GM21528 (cell line): ENCODE measurements at regions not wholly inside any gene's neighbourhood (a gene's known extent, or its start where the extent isn't known, plus 50 kb on each side); places are given as distances from the start of the nearest gene placed in this dataset.
"Not testable (repeated sequence)": the region's sequence is repeated elsewhere in the genome, so short reads cannot be mapped to it uniquely, and the experiment has no call there.

Experiments
- ATAC-seq: cut with Tn5 transposase; IDR thresholded peaks from one replicate; pipeline ENCODE4 v1.9.1; 2021; ENCODE audit warnings: mild to moderate bottlenecking, moderate library complexity; ENCODE audit not compliant: unreplicated experiment, low FRiP score

DNA sequence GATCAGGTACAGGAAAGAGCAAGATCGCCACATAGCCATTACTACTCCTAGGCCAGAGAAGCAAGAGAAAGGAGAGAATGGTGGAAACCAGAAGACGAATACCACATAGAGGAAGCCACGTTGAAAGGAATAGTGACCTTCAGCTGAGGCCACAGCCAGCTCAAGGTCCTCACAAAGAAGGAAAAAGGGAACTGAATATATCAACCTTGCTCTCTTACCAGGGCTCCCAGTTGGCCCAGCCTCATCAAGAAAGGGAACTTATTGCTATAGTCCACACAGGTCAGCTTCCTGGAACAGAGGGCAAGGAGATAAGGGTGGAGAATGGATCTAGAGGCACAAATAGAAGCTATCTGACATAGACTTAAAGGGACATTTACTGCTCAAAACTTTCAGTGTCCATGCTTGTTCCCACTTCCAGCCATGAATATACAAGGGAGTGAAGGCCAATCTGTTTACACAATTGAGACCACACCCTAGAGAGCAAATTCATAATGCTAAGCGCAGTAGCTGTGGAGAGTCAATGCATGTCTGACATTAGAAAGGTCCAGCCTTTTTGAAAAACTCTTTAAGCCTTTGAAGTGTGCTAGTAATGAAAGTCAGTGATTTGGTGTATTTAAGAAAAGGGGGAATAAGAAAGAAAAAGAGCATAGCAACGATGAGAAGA lies 120.7 kb upstream of the ZC3H11B start:
- no peak for ATAC-seq

DNA sequence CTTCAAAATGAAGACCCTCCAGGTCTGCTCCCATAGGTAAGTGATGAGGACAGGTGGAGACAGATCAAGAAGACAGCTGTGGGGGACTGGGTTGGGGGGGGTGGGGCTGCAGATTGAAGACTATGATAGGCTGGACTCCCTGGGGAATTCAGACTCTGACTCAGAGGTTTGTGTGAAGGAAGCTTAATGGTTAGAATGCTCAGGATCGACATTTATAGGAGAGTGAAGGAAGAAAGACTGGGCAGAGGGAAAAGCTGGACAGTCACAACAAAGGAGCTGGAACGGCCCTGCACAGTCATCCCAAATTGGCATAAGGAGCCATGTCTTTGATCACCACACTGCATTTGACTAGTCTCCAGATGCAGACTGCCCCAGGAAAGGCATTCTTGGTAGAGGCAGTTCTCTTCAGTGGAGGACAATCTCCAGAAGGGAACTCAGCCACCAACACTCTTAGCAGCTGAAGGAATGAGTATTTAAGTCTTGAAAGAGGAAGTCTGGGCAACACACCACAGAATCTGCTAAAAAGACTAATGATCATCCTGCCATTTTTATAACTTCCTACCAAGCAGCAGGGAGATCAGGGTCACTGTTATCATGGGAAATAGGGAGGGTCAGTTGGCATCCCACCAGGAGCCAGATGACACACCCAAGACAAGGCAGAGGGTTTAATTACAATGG lies 120.0 kb upstream of the ZC3H11B start:
- ATAC-seq: no peak

DNA sequence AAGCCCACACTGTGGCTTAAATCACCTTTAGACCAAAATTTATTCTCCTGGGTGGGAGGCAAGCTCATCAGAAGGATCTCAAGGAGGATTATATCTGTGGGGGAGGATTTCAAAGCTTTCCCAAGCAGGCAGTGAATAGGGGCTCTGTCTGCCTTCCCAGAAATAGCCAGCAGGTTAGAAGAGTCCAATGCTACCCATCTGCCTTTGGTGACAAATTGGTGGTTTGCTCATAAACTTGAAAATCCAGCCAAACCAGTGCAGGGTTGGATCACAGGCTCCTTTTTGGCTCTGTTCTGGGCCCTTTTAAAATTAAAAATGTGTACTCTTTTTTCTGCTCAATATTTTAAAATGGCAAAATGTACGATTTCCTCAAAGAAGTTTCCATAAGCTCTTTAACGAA lies 118.9 kb upstream of the ZC3H11B start:
- no peak for ATAC-seq

DNA sequence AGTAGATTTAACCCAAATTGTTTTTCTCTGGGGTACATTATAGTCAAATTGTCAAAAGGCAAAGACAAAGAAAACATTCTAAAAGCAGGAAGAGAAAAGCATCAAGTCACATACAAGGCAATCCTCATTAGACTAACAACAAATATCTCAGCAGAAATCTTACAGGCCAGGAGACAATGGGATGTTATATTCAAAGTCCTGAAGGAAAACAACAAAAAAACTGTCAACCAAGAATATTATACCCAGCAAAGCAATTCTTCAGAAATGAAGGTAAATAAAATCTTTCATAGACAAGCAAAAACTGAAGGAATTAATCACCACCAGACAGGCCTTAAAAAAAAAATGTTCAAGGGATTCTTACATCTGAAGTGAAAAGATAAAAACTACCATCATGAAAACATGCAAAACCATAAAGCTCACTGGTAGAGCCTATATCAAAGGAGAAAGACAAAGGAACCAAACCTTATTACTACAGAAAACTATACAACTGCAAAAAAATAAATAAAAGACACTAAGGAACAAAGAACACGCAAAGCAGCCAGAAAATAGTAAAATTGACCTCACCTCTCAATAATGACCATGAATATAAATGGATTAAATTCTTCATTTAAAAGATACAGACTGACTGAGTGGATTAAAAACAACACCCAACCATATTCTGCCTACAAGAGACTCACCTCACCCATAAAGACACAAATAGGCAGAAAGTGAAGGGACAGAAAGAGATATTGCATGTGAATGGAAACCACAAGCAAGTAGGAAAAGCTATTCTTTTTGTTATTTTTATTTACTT lies 113.8 kb upstream of the ZC3H11B start:
- ATAC-seq: no peak

DNA sequence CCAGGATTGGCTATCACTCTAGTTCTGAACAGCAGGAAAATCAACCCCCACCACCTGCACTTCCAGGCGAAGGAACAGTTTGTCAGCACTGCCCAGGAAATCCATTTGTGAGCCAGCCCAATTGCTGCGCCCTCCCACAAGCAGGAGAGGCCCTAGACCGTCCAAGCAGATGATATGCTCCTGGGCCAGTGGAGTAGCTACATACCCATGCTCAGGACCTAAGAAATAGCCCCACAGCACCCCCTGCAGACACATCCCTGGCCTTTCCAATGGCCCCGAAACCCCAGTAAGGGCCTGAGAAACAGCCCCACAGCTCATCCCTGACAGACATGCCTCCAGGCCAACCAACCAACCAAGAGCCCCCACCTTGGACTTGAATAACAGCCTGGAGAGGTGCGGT lies 111.5 kb upstream of the ZC3H11B start:
- no peak for ATAC-seq

DNA sequence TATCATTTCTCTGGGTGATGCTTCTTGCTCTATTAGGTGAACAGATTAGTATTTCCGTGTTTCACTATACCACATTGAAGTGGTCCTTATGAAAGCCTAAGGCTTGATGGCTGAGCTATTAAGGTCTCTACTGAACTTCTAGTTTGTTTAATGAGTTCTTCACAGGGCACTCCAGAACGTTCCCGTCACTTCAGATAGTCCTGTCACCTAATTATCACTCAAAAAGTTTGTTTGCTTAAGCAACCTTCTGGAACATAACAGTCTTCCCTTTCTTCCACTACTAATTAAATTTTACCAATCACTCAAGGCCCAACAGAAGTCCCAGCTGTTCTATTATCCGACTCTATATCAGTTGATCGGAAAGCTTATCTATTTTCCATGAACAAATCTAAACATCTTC lies 104.6 kb upstream of the ZC3H11B start:
- ATAC-seq: no peak

DNA sequence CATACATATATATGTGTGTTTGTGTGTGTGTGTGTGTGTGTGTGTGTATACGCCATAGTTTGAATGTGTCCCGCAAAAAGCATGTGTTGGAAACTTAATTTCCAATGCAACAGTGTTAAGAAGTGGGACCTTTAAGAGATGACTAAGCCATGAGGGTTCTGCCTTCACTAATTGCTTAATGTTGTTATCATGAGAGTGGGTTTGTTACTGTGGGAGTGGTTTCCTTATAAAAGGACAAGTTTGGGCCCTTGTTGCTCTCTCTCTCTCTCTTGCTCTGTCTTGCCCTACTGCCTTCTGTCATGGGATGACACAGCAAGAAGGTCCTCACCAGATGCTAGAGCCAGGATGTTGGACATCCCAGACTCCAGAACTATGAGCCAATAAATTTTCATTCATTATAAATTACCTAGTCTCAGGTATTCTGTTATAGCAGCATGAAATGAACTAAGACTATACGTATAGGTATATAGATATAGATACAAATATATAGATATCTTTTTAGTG lies 103.8 kb upstream of the ZC3H11B start:
- ATAC-seq: no peak

DNA sequence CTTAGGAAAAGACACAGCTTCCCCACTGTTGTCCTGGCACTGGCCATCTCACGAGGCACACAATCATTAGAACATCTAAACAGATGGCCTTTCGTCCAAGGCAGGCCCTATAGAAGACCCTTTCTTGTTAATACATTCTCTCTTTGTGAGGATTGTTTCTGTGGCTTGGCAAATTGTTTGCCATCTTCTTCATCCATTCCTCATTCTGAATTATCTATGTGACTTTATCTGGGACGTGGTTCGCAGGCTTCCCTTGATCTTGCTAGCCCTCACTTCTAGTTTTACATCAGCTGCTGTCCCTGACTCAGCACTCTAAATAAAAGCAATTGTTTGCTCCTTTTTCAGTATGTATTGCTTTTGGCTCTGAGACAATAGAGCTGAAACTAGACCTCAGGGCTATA lies 101.1 kb upstream of the ZC3H11B start:
- ATAC-seq: no peak

DNA sequence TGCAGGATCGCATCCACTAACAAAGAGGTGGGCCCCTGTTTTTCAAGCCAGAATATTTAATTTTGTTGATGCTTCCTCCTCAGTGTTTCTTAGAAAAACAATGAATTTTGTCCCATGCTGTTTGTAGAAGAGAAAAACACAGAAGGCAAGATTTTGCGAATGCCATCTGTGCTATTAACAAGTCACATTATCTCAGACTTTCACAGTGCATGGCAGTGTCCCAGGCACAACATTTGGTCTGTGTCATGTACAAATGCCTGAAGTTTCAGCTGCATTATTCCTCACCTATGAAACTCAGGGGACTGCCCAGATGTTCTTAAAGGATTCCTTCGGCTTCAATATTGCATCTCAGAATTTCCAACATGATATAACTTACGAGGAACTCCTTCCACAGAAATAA lies 99.6 kb upstream of the ZC3H11B start:
- no peak for ATAC-seq

DNA sequence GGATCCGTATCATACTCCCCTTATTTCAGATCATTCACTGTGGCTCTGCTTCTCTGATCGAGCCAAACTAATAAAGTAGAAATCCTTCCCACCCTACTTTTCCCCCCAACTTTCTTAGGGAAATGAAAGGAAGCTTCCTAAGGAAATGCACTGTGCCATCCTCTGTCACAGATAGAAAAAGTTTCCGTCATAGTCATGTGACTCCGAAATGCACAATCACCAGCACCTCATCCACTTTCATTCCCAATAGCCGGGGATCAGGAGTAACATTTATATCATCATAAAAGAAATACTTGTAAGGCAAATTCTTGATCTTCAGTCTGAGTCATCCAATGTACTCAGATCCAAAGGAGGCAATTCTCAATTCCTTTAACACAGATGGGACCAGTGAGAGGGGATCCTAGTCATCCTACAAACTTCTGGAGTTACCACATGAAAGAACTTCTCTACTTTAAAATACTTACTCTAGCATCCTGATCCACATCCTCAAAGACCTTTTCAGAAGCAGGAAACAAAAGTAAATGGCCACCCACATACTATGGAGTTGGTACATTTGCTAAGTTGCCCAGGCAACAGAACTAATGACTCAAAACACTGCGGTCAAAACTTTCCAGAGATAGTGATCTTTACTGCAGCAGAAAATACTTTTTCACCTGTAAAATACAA lies 97.8 kb upstream of the ZC3H11B start:
- ATAC-seq: no peak

DNA sequence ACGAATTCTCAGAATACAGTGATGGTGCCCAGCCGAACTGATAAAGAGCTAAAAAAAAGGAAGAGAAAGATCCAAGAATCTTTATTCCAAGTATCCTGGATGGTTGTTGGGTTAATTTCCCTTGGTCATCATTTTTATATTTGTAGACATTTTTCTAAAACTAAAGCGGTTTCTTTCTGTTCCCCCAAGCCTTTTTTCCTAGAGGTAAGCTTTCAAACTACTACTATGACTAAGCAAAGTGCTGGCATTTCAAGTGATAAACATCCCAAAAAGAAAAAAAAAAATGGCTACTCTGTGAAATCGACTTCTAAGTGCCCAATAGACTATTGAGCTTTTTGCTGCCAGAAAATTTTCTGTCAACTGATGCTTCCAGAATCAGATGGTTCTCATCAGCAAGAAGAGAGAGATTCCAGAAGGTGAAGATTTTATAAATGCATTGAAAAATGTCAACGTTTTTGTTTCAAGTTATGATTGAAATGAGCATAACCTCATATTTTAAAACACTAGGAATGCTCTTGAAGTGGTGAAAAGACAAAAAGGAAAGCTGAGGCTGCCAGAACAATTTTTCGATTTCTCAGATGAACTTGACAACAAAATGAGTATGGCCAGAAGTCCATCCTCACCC lies 96.1 kb upstream of the ZC3H11B start:
- no peak for ATAC-seq

DNA sequence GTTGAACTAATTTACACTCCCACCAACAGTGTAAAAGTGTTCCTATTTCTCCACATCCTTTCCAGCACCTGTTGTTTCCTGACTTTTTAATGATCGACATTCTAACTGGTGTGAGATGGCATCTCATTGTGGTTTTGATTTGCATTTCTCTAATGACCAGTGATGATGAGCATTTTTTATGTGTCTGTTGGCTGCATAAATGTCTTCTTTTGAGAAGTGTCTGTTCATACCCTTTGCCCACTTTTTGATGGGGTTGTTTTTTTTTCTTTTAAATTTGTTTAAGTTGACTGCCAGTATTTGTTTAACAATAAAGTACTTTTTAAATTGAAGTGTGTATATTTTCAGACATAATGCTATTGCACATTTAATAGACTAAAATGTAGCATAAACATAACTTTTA lies 95.0 kb upstream of the ZC3H11B start:
- not testable (repeated sequence) for ATAC-seq

DNA sequence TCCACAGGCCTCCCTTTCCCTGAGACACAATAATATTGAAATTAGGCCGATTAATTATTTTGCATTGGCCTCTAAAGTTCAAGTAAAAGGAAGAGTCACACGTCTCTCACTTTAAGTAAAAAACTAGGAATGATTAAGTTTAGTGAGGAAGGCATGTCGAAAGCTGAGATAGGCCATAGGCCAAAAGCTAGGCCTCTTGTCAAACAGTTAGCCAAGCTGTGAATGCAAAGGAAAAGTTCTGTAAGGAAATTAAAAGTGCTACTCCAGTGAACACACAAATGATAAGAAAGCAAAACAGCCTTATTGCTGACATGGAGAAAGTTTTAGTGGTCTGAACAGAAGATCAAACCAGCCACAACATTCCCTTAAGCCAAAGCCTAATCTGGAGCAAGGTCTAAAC lies 91.4 kb upstream of the ZC3H11B start:
- ATAC-seq: not testable (repeated sequence)

DNA sequence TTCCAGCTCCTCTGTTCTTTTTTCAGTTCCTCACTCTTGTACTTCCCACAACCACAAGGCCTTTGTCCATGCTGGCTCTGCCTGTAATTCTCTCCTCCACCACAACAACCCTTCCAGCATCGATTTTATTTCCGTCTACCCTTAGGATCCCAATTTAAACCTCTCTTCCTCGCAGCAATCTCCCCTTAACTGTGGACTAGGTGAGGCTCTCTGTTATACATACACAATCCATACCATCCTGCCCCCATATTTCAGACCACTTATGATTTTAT lies 90.4 kb upstream of the ZC3H11B start:
- no peak for ATAC-seq

DNA sequence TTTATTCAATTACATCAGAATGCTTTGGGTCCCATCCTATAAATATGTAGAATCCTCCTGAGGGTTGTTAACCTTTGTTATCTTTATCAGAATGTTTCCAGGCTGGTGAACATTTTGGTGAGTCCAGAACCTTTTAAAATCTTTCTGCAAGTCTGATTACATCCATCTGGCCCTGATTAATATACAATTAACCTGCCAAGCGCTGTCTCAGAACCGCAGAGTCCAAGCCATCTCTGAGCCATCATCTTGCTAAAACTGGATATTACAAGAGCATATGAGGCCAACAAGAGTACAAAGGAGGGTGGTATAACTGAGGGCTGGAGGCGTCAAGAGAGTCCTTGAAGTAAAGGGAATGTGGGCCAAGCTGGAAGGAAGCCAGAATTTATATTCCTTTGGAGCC lies 88.6 kb upstream of the ZC3H11B start:
- no peak for ATAC-seq

DNA sequence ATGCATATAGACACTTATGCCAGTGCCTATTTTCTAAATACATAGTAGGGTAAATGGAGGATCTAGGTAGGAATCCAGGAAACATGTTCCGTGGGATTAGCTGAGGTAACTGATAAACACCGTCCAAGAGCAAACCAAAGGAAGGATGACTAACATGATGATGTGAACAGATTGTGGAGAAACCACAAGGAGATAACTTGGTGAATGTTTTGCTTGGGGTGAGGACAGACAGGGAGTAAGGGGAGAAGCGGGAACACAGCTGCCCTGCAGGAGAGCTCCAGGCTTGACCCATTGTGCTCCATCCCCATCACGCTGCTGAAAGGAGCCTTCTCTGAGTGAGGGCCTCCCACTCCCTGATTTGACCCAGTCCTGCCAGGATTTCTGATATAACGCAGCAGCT lies 87.0 kb upstream of the ZC3H11B start:
- ATAC-seq: no peak

DNA sequence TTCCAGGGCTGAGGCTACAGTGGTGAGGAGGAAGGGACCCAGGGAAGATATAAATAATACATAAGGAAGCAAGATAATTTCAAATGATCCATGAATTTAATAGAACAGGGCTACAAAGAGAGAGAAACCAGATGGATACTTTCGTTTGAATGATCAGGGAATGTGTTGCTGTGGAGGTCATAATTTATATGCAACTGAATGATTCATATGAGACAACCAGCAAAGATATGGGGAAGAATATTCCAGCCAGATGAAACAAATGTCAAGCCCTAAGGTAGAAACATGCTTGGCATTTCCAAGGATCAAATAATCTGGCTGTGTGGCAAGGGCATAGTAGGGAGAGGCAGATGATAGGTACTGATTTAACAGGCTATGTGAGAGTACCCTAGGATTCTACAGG lies 84.8 kb upstream of the ZC3H11B start:
- no peak for ATAC-seq

DNA sequence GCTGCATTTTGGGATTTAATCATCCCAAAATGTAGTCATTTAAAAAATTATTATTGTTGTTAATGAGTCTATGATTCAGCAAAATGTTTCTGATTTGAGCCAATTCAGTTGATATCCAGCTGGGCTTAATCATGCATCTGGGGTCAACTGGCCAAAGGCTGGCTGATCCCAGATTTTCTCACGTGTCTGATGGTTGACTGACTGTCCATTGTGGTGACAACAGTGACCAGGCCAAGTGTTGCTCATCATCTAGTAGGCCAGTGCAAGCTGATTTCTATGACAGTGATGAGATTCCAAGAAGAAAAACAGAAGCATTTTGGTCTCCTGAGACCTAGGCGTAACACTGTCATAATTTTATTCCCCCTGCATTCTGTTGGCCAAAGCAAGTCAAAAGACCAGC lies 80.1 kb upstream of the ZC3H11B start:
- ATAC-seq: no peak

DNA sequence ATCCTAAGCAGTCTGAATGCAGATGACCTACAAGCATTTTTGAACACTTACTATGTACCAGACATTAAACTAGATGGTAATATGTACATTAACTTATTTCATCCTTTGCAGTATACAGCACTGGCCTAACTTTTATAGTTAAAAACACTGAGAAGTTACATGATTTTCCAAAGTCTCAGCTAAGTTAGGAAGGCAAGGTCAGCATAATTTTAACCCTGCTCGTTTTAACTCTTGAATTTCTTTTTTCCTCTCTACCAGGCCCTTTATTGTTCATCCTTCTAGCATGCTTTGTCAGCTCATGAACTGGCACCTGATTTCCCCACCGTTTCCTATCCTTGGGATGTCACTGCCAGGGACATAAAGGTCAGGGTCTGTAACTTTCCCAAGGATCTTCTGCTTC lies 76.9 kb upstream of the ZC3H11B start:
- no peak for ATAC-seq

DNA sequence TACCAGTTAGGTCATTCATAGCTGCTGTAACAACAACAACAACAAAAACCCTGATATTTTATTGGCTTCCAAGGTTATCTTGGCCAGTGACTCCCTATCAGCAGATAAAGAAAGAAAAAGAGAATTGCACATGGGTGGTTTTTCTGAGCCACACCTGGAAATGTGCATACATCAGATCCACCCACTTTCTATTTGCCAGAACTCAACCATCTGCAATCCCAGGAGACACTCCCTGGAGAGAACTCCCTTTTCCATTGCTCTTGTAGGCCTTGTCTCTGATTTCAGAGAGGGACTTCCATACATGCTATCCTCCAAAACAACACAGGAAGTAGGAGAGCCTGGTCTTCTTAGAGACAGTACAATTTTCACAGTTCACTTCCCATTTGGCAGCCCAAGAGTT lies 74.9 kb upstream of the ZC3H11B start:
- ATAC-seq: no peak

DNA sequence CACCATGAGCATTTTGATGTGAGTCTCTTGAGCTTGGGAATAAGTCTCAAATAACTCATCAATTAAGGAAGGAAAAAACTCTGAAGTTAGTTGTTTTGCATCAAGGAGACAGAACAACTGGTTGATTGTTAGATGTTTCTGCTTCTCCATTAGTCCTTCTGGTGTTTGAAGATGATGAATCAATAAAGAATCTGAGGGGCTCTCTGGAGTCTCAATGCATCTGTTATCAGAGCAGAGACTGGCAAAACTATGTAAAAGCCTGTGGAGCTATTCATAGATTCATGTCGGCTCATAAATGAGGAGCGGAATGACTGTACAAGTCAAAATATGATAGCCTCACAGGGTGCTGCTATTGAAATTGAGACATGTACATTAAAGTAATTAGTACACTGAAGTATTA lies 73.3 kb upstream of the ZC3H11B start:
- no peak for ATAC-seq
